ENCODE measurements at regions not wholly inside any gene's neighbourhood (a gene's known extent, or its start where the extent isn't known, plus 50 kb on each side); places are given as distances from the start of the nearest gene placed in this dataset.
"Not testable (repeated sequence)": the region's sequence is repeated elsewhere in the genome, so short reads cannot be mapped to it uniquely, and the experiment has no call there.

DNA sequence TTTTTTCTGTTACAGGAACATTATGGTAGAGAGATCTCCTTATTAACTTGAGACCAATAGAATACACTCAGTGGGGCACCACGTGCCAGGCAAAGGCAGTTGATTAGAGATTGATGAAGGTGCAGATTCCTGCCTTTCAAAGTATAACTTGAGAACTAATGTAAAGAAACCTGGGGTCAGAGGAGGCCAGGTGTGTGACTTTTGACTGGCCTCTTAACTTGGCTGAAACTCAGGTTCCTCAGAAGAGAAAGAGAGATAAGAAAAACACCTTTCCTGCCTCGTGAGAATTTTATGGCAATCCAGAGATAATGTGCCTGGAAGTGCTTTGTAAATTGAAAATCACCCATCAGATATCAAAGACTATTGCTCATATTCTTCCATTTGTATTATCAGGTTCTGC lies 110.7 kb upstream of the GZMB start:
- DNase-seq = no peak

DNA sequence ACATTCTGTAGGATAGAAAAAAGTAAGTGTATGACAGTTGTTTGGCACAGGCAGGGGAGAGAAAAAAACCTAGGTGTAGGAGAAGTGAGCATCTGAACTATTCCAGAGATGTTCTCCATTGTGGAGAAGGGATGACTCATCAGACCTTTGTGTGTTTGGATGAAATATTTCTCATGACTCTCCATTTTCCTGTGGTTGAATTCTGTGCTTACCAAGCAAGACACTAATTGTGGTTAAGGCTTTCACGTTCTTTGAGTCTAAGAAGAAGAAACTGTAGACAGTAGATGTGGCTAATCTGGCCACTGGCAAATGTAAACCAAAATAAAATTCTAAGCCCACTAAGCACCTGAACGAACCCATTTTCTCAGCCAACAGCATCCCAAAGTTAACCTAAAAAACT lies 107.9 kb upstream of the GZMB start:
- peak; percentile 35 for DNase-seq

DNA sequence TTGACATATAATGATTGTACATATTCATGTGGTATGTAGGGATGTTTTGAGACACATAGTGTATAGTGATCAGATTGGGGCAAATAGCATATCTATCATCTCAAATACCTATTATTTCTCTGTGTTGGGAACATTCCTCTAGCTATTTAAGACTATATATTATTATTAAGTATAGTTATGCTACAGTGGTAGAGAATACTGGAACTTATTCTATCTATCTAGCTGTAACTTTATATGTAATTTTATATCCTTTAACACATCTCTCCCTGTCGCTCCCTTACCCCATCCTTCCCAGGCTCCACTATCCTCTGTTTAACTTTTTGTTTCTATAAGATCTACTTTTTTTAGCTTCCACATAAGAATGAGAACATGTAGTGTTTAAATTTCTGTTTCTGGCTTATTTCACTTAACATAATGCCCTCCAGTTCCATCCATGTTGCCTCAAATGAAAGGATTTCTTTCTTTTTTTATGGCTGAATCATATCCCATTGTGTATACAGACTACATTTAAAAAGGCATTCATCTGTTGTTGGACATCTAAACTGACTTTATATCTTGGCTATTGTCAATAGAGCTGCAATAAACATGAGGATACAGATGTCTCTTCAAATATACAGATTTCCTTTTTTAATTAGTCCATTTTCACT lies 102.1 kb upstream of the GZMB start:
- no peak for DNase-seq

DNA sequence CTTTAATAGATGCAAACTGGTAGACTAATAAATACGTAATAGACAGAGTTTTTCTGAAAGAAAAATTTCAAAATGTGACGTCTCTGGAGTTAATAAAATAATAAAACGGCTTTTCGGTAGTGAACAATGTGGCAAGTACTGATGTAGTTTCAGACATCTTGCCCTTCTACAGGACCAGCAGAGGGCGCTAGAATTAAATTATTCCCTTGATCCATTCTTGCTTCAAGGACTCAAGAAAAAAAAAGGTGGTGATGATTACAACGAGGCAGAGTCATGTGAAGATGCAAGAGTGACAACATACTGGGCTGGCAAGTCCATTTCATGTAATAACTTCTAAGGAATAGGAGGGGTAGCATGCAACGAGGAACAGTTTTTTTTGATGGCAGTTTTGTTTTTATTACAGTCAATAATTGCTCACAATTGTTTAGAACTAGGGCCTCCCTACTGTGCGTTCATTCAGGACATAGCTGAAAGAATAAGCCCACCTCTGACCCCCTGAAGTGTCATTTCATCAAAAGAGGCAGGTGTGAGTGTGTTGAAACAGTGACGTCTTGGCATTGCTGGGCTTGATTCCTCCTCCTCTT lies 101.0 kb upstream of the GZMB start:
- peak; percentile 92 for DNase-seq

DNA sequence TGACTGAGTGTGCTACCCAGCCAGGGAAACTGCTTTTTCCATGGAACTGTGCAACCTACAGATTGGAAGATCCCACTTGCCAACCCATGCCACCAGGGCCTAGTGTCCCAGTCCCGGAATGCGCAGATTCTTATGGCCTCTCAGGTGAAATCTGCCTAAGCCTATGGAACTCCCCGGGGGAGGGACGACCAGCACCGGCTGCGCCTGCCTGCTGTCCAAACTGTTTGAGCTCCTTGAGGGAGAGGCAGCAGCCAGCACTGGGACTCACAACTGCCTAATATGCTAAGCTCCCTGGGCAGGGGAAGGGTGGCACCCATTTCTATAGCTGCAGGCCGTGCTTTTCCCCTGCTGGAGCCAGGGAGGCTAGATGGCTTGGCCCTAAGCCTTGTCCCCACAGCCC lies 92.5 kb upstream of the GZMB start:
- DNase-seq = no peak

DNA sequence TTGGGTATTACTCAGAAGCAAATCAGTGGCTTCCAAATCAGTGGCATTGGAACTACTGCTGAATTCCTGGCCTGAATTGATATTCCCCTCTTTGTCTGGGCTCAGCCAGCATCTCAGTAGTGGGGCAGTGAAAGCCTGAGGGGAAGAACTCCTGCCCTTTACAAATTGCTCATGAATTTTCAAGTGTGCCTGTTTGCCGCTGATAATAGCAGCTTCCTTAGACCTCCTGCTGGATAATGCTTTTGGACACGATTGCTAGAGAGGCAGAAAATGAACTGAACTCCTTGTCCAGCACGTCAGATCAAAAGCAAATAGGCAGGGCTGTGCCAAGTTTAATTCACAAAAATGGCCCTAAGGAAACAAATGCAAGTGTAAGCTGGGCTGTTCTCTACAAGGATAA lies 91.3 kb upstream of the GZMB start:
- DNase-seq = peak; percentile 97

DNA sequence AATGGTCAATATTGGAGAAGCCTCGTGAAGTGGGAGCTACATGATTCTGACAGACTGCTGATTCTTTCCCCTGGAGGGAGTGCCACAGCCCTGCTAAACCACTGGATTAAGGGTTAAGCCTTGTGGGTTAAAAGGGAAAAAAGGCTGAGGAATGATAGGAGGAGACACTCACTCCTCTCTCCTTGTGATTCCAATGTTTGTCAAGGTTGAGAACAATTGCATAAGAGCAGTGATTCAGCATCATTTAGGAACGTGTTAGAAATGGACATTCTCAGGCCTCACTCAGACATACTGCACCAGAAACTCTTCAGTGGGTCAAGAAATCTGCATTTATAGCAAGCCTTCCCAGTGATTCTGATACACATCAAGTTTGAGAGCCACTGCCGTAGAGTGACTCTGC lies 87.8 kb upstream of the GZMB start:
- no peak for DNase-seq

DNA sequence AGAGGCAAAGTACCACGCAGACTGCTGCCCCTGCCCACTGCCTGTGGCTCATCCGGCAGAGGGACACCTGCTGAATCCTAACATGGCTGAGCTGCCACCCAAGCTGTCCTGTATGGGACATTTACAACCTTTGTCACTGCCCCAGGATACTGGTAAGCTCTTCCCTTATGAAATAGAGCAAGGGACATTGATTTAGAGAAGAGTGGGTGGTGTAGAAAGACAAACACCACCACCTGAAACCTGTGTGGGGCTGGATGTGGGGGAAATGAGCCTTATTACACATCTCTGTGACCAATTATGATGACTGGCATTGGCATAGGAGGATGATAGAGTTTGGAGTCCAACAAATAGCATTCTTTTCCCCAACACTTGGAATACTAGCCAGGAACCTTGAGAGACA lies 81.2 kb upstream of the GZMB start:
- DNase-seq = no peak

DNA sequence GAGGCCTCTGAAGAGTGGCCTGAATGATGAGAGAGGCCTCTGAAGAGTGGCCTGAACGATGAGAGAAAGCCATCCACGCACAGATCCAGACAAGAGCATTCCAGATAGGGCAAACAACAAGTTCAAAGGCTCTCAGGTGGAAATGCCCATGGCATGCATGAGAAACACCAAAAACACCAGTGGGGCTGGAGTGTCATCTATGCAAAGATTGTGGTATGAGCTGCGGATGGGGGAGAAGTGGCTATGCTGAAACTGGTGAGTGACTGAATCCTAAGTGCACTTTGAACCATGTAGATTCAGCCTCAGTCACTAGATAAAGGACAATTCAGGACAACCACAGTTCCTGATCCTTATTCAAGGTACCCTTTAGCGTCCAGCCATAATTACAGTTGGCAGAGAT lies 79.4 kb upstream of the GZMB start:
- DNase-seq = no peak

DNA sequence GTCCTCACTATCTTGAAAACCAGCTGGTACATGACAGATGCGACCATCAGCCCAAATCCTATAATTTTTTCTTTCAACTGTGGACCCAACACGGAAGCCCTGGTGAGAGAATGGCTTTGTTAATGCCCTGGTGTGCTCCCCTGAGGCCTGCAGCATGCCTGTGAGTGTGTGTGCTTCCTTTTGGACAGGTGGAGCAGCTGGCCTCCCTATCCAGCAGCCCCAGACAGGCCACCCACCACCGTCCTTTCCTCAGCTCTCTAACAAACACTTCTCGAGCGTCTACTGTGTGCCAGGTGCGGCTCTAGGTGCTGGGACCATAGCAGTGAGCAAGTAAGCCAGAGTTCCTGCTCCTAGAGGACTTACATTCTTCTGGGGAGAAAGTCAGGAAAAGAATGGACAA lies 78.9 kb upstream of the GZMB start:
- DNase-seq = no peak

DNA sequence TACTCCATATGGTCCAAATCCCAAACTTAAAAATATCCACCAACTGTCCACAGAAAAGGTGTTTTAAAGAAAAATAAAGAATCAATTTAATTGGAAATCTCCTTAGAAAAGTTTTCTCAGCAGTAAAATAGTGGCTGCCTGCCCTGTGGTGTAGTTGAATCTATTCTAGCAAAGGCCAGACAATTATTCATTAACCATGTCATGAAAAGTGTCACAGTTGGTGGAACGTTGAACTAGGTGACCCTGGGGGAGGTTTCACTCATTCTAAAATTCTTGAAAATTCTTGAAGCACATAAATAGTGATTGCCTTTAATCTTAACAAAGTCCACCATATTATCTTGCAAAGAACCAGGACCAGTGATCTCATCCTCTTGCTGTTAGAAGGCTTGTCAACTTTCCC lies 78.4 kb upstream of the GZMB start:
- DNase-seq = no peak

DNA sequence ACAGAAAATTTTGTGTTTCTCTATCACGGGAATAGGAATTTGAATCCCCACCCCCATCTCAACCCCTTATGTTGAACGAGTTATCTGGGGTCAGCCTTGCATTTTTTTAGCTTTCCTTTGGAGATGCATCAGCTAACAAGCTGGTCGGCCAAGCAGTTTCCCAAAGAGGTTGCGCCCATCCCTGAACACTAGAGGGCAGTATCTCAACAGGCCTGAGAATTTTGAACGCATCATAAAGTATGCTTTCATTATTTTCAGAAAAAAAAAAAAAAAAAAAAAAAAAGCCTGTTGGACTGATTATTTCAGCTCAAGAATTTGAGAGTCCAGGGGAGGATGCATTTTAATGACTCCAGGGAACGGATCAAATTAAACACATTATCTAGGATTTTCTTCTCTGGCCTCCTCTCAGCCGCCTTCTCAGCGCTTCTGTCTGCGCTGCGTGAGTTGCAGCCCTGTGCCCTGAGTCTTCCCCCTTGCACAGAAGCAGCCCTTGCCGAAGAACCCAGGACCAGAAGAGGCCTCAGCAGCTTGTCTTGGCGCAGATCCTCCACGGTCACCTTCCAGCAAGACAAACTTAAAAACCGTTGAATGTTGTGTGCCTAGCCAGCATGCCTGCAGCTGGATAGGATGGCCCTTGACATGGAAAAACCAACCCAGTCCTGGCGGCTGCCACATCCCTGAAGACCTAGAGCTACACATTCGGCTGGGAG lies 76.6 kb upstream of the GZMB start:
- DNase-seq = peak; percentile 92

DNA sequence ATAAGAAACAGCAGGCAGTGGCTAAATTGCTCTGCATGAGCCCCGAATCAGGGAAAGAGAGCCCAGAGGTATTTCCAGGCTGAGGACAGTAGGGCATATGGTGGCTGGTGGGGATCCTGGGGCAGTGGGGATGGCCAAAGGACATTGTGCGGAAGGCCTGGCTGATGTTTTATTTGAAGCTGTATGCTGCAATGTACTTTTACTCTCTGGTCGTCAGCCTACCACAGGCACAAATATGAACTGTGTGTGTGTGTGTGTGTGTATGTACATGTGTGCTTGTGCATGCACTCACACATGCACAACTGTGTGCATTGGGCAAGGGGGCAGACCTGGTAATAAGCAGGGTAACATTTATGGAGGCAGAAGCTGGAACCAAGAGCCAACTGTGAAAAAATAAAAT lies 74.7 kb upstream of the GZMB start:
- DNase-seq = no peak

DNA sequence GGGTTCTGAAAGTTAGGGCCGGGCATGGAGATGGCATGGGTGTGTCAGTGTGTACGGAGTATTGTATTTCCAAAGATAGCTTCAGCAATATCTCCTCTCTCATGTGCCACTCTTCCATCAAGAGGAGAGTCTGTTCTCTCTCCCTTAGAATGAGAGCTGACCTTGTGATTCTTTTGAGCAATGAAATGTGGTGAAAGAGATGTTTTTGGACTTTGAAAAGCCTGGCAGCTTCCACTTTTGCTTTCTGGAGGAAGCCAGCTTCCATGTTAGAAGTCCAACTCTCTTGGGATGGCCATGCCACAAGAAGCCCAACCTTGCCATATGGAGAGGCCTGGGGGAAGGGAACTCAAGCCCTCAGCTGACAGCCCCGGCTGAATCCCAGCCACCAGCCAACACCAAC lies 72.4 kb upstream of the GZMB start:
- no peak for DNase-seq

DNA sequence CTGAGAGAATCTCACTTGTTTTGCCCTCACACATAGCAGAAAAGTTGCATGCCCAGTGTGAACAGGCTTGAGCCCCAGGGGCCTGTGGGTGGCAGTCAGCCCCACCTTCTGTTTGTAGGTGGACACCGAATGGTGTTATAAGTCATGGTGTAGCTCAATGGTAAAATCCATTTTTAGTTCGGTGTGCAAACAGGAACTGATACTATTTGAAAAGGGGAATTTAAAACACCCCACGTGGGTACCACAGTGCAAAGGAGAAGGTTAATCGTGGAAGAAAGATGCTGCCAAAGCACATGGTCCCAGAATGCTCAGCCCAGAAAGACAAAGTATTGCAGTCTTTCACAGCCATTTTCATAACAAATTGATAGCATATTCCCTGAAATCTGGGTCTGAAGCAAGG lies 71.8 kb upstream of the GZMB start:
- DNase-seq = no peak

DNA sequence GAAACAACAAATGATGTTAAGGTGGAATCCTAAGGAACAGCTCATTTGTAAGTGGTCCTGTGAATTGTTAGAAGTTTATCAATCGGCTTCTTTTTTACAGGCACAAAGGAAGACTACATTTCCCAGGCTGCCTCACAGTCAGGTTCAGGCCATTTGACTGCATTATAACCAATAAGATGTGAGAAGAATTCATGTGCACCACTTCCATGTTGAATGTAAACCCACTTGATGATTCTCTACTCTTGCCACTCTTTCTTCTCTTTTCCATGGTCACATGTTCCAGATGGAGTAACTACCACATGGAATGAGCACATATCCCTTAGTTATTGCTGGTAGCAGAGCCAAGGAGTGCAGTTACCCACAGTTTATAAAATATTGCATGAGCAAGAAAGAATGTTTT lies 67.1 kb upstream of the GZMB start:
- DNase-seq = no peak

DNA sequence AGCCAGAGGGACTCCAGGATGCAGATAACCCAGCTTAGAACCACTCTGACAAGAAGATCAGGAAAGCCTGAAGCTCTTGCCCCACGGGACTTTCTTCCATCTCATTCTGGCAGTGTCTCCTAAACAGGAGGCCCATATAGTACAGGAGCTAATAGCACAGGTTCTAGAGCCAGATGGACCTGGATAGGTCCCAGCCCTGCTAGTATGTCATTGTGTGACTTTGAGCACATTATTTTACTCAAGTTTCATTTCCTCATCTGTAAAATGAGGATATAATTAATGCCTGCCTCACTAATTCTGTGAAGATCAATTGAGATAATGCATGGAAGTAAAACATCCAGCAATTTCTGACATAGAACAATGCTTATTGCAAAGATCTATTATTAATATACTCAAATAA lies 66.5 kb upstream of the GZMB start:
- no peak for DNase-seq

DNA sequence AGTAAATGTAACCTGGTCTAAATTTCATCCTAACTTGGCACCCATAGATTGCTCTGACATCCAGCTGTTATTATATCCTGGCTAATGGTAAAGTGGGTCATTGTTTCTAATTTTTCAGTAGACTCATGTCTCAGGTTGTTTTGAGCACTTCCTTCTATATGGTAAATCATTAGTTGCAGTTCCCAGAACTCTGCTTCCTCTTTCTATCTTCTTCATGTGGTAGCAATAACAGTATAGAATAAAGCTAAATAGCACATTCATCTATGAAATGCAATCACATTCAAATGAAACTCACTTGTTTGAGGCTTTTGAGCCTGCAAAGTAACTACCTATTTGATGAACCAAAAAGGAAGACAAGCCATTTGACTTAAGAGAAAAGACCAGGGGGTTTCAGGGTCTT lies 65.1 kb upstream of the GZMB start:
- no peak for DNase-seq

DNA sequence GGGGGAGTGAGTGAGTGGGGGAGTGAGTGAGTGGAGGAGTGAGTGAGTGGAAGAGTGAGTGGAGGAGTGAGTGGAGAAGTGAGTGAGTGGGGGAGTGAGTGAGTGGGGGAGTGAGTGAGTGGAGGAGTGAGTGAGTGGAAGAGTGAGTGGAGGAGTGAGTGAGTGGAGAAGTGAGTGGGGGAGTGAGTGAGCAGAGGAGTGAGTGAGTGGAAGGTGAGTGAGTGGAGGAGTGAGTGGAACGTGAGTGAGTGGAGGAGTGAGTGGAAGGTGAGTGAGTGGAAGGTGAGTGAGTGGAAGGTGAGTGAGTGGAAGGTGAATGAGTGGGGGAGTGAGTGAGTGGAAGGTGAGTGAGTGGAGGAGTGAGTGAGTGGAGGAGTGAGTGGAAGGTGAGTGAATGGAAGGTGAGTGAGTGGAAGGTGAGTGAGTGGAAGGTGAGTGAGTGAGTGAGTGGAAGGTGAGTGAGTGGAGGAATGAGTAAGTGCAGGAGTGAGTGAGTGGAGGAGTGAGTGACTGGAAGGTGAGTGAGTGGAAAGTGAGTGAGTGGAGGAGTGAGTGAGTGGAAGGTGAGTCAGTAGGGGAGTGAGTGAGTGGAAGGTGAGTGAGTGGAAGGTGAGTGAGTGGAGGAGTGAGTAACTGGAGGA lies 62.4 kb upstream of the GZMB start:
- not testable (repeated sequence) for DNase-seq

DNA sequence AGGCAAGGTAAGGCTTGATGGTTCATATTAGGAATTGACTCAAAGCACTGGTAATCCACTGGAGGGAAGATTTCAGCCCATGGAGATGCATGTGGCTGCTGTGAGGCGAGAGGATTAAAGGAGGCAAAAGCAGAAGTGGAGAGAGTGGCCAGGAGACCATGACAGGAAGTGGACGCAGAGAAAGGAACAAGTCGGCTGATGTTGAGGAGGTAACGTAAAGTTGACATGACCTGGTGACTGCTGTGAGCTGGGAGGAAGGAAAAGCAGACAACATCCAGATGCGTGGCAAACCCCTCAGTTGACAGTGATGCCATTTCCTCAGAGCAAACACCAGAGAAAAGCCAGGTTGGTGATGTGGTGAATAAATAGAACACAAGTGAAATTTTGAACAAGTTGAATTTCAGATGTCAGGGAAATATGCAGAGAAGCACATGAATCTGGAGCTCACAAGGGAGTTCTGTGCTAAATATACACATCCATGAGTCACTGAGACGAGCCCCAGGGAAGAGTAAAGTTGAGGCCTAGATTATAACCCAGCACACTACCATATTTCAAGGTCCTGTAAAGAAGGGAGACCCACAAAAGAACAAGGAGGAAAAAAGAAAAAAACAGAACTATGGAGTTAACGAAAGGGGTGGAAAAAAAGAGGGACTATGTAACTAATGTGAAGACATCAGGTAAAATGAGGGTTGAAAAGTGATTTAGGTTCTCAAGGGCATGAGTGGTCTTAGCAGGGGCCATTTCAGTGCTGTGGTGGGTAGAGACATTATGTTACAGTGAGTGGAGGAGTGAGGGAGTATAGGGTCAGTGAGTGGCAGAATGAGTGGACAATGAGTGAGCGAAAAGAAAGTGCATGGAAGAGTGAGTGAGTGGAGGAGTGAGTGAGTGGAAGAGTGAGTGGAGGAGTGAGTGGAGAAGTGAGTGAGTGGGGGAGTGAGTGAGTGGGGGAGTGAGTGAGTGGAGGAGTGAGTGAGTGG lies 61.6 kb upstream of the GZMB start:
- no peak for DNase-seq

DNA sequence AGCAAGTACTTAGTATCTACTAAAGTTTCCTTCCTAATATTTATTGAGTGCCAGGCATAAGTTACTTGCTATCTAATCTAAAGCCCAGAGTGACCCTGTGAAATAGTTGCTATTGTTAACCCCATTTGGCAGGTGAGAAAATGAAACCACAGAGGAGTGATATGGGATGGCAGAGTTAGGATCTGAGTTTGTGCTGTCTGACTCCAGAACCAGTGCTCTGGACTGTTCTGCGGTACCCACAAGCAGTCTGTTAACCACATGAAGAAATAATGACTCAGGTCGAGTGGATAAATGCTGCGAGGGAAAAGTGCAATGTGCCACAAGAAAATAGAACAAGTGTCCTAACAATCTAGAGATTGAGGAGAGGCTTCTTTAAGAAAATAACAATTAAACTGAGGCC lies 60.7 kb upstream of the GZMB start:
- DNase-seq = no peak

DNA sequence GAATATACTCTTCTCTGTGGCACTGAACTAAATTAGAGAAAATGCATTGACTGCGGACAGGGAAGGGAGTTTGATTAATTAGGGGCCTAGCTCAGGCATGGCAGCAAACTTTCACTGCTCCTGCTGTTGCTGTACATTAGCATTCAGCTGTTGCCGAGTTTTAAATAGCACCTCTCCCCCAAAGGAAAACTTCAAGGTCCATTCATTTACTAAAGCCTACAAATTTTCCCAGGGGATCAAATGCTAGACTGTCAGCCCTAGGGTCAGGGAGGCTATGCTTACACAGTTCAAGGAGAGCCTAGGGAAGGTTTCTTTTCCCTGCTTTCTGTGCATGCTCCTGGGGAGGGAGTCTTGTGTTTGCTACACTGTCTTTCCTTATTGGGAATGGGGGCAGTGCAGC lies 60.0 kb upstream of the GZMB start:
- no peak for DNase-seq

DNA sequence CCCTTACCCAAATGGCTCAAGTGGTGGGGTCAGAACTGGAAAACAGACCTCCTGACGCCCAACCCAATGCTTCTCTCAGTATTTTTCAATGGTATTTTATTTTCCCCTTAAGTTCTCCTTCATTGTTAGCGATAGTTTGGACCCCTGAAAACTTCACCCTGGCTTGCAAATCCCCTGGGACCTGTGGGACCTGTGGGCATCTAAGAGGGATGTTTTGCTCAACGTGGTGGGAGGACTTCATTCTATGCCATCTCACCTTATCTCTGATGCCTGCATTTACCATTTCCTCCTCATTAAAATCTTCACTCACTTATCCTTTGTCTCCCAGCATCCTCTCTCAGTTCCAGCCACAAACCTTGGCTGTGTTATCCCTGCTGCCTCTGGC lies 59.4 kb upstream of the GZMB start:
- no peak for DNase-seq
